WTC11 (cell line): ENCODE measurements at regions not wholly inside any gene's neighbourhood (a gene's known extent, or its start where the extent isn't known, plus 50 kb on each side); places are given as distances from the start of the nearest gene placed in this dataset.

Experiments used
- ELF4 ChIP-seq: sonication (generic); formaldehyde crosslinking; IDR thresholded peaks from 2 replicates; pipeline ENCODE4 v1.8.1; 2022; ENCODE audit warnings: low read depth, mild to moderate bottlenecking, moderate library complexity, missing genetic modification reagents
- FOXP4 ChIP-seq: sonication (generic); formaldehyde crosslinking; IDR thresholded peaks from 2 replicates; pipeline ENCODE4 v1.8.0; 2022; ENCODE audit warnings: mild to moderate bottlenecking, missing genetic modification reagents
- NR2C2 ChIP-seq: sonication (generic); formaldehyde crosslinking; IDR thresholded peaks from 2 replicates; pipeline ENCODE4 v1.8.0; 2022; ENCODE audit warnings: mild to moderate bottlenecking, missing genetic modification reagents
- NR3C1 ChIP-seq: sonication (generic); formaldehyde crosslinking; conservative IDR thresholded peaks from 2 replicates; pipeline ENCODE4 v1.8.1; 2023; ENCODE audit warnings: low read depth, mild to moderate bottlenecking, missing genetic modification reagents
- PRDM15 ChIP-seq: sonication (generic); formaldehyde crosslinking; IDR thresholded peaks from 2 replicates; pipeline ENCODE4 v1.8.0; 2022; ENCODE audit warnings: missing genetic modification reagents
- SP1 ChIP-seq: sonication (generic); formaldehyde crosslinking; conservative IDR thresholded peaks from 2 replicates; pipeline ENCODE4 v1.8.1; 2022; ENCODE audit warnings: missing genetic modification reagents
- TP53 ChIP-seq: sonication (generic); formaldehyde crosslinking; IDR thresholded peaks from 2 replicates; pipeline ENCODE4 v1.8.1; 2023; ENCODE audit warnings: mild to moderate bottlenecking, missing genetic modification reagents
- USF2 ChIP-seq: sonication (generic); formaldehyde crosslinking; IDR thresholded peaks from 2 replicates; pipeline ENCODE4 v1.8.1; 2023; ENCODE audit warnings: mild to moderate bottlenecking, missing genetic modification reagents, moderate library complexity
- ZMAT4 ChIP-seq: fragments of 250-450 bp; sonication (Bioruptor Pico); IDR thresholded peaks from 2 replicates; pipeline ENCODE4 v1.9.0; 2021; ENCODE audit warnings: mild to moderate bottlenecking
- TF ChIP-seq, protein P1 (sequence below): fragments of 200-600 bp; IDR thresholded peaks from 2 replicates; pipeline ENCODE4 v1.8.0; 2022; ENCODE audit warnings: antibody characterized with exemption
- TF ChIP-seq, protein P2 (sequence below): sonication (generic); formaldehyde crosslinking; IDR thresholded peaks from 2 replicates; pipeline ENCODE4 v1.8.0; 2022; ENCODE audit warnings: mild to moderate bottlenecking, missing genetic modification reagents
- TF ChIP-seq, protein P3 (sequence below): sonication (generic); formaldehyde crosslinking; conservative IDR thresholded peaks from 2 replicates; pipeline ENCODE4 v1.8.1; 2023; ENCODE audit warnings: mild to moderate bottlenecking, low read depth, missing genetic modification reagents, moderate library complexity
- TF ChIP-seq, protein P4 (sequence below): sonication (generic); formaldehyde crosslinking; IDR thresholded peaks from 2 replicates; pipeline ENCODE4 v1.8.1; 2023; ENCODE audit warnings: mild to moderate bottlenecking, missing genetic modification reagents, borderline replicate concordance
- TF ChIP-seq, protein P5 (sequence below): sonication (generic); formaldehyde crosslinking; IDR thresholded peaks from 2 replicates; pipeline ENCODE4 v1.8.1; 2022; ENCODE audit warnings: low read depth, mild to moderate bottlenecking, moderate library complexity, missing genetic modification reagents, borderline replicate concordance

DNA sequence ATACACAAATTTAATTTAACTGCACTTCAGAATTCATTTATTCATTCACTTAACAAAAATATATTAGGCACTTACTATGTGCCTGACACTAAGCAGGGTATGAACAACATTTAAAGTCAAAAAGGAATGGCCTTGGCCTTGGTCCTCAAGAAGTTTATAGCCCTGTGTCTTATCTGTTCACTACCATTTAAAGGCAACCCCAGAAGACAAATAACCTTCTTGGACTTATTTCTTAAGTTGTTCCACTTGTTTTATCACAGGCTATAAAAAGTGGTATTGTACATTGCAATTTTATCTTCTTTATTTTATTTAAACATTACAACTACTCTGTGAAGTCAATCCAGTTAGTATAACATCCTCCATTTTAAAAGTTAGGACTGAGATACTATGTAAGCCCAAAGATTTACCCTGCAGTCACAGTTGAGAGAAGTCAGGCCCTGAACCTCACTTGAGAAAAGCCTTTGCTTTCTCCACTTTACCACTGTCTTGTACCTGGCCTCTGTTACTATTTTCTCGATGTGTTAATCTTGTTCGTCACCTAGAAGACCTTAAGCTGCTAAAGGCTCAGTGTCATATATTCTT is 305.6 kb upstream of the DIPK2B start:
- TF ChIP-seq, protein P1, sequence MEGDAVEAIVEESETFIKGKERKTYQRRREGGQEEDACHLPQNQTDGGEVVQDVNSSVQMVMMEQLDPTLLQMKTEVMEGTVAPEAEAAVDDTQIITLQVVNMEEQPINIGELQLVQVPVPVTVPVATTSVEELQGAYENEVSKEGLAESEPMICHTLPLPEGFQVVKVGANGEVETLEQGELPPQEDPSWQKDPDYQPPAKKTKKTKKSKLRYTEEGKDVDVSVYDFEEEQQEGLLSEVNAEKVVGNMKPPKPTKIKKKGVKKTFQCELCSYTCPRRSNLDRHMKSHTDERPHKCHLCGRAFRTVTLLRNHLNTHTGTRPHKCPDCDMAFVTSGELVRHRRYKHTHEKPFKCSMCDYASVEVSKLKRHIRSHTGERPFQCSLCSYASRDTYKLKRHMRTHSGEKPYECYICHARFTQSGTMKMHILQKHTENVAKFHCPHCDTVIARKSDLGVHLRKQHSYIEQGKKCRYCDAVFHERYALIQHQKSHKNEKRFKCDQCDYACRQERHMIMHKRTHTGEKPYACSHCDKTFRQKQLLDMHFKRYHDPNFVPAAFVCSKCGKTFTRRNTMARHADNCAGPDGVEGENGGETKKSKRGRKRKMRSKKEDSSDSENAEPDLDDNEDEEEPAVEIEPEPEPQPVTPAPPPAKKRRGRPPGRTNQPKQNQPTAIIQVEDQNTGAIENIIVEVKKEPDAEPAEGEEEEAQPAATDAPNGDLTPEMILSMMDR, result no peak
- TF ChIP-seq, protein P2, sequence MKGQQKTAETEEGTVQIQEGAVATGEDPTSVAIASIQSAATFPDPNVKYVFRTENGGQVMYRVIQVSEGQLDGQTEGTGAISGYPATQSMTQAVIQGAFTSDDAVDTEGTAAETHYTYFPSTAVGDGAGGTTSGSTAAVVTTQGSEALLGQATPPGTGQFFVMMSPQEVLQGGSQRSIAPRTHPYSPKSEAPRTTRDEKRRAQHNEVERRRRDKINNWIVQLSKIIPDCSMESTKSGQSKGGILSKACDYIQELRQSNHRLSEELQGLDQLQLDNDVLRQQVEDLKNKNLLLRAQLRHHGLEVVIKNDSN (CRISPR knock-in tag), result no peak
- TF ChIP-seq, protein P3, sequence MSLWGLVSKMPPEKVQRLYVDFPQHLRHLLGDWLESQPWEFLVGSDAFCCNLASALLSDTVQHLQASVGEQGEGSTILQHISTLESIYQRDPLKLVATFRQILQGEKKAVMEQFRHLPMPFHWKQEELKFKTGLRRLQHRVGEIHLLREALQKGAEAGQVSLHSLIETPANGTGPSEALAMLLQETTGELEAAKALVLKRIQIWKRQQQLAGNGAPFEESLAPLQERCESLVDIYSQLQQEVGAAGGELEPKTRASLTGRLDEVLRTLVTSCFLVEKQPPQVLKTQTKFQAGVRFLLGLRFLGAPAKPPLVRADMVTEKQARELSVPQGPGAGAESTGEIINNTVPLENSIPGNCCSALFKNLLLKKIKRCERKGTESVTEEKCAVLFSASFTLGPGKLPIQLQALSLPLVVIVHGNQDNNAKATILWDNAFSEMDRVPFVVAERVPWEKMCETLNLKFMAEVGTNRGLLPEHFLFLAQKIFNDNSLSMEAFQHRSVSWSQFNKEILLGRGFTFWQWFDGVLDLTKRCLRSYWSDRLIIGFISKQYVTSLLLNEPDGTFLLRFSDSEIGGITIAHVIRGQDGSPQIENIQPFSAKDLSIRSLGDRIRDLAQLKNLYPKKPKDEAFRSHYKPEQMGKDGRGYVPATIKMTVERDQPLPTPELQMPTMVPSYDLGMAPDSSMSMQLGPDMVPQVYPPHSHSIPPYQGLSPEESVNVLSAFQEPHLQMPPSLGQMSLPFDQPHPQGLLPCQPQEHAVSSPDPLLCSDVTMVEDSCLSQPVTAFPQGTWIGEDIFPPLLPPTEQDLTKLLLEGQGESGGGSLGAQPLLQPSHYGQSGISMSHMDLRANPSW (CRISPR knock-in tag), result no peak
- no peak for TF ChIP-seq ELF4 (CRISPR knock-in tag)
- TF ChIP-seq PRDM15 (CRISPR knock-in tag), result no peak
- TF ChIP-seq, protein P4, sequence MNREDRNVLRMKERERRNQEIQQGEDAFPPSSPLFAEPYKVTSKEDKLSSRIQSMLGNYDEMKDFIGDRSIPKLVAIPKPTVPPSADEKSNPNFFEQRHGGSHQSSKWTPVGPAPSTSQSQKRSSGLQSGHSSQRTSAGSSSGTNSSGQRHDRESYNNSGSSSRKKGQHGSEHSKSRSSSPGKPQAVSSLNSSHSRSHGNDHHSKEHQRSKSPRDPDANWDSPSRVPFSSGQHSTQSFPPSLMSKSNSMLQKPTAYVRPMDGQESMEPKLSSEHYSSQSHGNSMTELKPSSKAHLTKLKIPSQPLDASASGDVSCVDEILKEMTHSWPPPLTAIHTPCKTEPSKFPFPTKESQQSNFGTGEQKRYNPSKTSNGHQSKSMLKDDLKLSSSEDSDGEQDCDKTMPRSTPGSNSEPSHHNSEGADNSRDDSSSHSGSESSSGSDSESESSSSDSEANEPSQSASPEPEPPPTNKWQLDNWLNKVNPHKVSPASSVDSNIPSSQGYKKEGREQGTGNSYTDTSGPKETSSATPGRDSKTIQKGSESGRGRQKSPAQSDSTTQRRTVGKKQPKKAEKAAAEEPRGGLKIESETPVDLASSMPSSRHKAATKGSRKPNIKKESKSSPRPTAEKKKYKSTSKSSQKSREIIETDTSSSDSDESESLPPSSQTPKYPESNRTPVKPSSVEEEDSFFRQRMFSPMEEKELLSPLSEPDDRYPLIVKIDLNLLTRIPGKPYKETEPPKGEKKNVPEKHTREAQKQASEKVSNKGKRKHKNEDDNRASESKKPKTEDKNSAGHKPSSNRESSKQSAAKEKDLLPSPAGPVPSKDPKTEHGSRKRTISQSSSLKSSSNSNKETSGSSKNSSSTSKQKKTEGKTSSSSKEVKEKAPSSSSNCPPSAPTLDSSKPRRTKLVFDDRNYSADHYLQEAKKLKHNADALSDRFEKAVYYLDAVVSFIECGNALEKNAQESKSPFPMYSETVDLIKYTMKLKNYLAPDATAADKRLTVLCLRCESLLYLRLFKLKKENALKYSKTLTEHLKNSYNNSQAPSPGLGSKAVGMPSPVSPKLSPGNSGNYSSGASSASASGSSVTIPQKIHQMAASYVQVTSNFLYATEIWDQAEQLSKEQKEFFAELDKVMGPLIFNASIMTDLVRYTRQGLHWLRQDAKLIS, result no peak
- TF ChIP-seq, protein P5, sequence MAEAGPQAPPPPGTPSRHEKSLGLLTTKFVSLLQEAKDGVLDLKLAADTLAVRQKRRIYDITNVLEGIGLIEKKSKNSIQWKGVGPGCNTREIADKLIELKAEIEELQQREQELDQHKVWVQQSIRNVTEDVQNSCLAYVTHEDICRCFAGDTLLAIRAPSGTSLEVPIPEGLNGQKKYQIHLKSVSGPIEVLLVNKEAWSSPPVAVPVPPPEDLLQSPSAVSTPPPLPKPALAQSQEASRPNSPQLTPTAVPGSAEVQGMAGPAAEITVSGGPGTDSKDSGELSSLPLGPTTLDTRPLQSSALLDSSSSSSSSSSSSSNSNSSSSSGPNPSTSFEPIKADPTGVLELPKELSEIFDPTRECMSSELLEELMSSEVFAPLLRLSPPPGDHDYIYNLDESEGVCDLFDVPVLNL (CRISPR knock-in tag), result no peak
- TF ChIP-seq USF2, result no peak
- TF ChIP-seq NR2C2 (CRISPR knock-in tag), result no peak
- no peak for TF ChIP-seq FOXP4 (CRISPR knock-in tag)
- TF ChIP-seq TP53 (CRISPR knock-in tag), result no peak
- TF ChIP-seq SP1 (CRISPR knock-in tag), result no peak
- TF ChIP-seq NR3C1, result no peak
- TF ChIP-seq ZMAT4 (CRISPR knock-in tag), result no peak
